ENCODE measurements at regions not wholly inside any gene's neighbourhood (a gene's known extent, or its start where the extent isn't known, plus 50 kb on each side); places are given as distances from the start of the nearest gene placed in this dataset.
"Not testable (repeated sequence)": the region's sequence is repeated elsewhere in the genome, so short reads cannot be mapped to it uniquely, and the experiment has no call there.

DNA sequence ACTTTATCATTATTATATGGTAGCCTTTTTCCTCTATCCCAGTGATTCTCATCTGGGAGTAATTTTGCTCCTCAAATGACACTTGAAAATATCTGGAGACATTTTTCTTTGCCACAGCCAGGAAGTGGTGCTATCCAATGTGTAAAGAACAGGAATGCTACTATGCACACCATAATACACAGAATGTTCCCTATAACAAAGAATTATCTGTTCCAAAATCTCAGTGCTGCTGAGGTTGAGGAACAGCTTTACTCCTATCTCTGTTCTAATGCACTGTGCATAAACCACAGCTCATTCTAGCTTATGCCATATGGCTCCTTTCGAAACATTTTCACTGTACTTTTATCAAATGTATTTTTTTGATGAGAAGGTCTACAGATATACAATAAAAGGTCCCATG is 1231.2 kb upstream of the CELF4 start:
- H3K4me1 ChIP-seq, result no peaks in the 10 kb centered on the region
- TF ChIP-seq, protein P1, sequence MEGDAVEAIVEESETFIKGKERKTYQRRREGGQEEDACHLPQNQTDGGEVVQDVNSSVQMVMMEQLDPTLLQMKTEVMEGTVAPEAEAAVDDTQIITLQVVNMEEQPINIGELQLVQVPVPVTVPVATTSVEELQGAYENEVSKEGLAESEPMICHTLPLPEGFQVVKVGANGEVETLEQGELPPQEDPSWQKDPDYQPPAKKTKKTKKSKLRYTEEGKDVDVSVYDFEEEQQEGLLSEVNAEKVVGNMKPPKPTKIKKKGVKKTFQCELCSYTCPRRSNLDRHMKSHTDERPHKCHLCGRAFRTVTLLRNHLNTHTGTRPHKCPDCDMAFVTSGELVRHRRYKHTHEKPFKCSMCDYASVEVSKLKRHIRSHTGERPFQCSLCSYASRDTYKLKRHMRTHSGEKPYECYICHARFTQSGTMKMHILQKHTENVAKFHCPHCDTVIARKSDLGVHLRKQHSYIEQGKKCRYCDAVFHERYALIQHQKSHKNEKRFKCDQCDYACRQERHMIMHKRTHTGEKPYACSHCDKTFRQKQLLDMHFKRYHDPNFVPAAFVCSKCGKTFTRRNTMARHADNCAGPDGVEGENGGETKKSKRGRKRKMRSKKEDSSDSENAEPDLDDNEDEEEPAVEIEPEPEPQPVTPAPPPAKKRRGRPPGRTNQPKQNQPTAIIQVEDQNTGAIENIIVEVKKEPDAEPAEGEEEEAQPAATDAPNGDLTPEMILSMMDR (IDR thresholded peaks at IDR 0.05), result no peak
- H3K9me3 ChIP-seq, result no peaks in the 10 kb centered on the region
- intact Hi-C loops (cut with DNase I), result no loop called here
- H3K36me3 ChIP-seq, result no peaks in the 10 kb centered on the region
- H3K27me3 ChIP-seq (ENCODE audit: low read depth), result no peaks in the 10 kb centered on the region
- ATAC-seq (no peak), DNase-seq (no peak)
- no peak overlapping the region for H3K4me3 ChIP-seq
- no peak overlapping the region for H3K27ac ChIP-seq

DNA sequence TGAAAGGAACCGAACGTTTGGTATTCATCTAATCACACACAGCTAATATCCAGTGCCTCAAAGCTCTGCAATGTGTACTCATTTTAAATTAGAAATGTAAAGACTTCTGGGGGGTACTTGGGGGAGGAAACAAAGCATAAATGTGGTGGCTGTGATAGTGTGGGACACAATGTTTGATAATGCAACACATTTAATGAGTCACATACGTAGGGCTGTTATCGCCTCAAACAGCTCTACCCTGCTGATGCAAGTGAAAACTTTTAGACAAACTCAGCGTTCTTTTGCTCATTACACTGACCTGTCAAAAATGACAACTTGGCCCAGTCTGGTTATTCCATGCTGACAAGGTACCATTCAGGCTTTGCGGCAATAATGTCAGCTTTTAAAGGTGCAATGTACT is 1227.1 kb upstream of the CELF4 start:
- TF ChIP-seq, protein P1 (IDR thresholded peaks at IDR 0.05), result no peak
- Histone ChIP-seq H3K4me3 (no peak overlapping the region), H3K4me1 (no peaks in the 10 kb centered on the region), H3K27ac (no peak overlapping the region), H3K27me3 (ENCODE audit: low read depth) (no peaks in the 10 kb centered on the region), H3K9me3 (no peaks in the 10 kb centered on the region), H3K36me3 (no peaks in the 10 kb centered on the region)
- DNase-seq (no peak), ATAC-seq (no peak)
- intact Hi-C loops (cut with DNase I), result no loop called here

DNA sequence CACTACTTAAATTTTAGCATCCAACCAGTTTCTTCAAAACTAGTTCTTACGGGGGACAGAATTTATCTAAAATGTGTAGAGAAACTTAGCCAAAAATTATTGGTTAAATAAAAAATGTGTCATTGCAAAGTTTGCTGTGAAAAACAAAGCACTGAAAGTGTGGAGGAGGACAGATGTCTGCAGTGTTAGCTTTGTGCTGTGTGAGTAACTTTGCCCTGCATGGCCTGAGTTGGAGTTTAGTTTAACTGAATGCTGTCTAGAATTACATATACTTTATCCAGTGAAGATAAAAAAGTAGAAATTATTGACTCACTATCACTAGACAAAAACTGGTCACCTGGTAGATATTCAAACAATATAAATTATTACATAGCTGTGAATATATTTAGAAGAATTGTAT is 1225.2 kb upstream of the CELF4 start:
- intact Hi-C loops (cut with DNase I), result no loop called here
- ATAC-seq, result no peak
- TF ChIP-seq, protein P1 (IDR thresholded peaks at IDR 0.05), result no peak
- no peak for DNase-seq
- Histone ChIP-seq H3K4me3 (no peak overlapping the region), H3K27me3 (ENCODE audit: low read depth) (no peaks in the 10 kb centered on the region), H3K36me3 (no peaks in the 10 kb centered on the region), H3K27ac (no peak overlapping the region), H3K4me1 (no peaks in the 10 kb centered on the region), H3K9me3 (no peaks in the 10 kb centered on the region)

DNA sequence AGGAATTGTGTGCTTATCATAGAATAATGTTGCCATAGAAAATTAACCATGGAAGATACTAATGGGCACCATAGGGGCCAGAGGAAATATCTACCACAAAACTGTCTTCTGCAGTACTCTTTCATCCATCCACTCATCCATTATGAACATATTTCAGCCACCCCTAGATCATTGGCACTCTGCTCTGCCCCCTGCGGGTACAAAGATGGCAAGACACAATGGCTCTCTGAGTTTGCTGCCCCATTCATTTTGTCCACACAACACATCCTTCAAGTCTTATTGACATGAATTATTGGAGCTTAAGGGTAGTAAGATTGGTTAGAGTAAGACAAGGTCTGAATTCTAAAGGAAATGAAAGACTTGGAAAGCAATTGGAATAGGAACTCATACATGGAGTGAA is 1224.7 kb upstream of the CELF4 start:
- TF ChIP-seq, protein P1 (IDR thresholded peaks at IDR 0.05), result no peak
- intact Hi-C loops (cut with DNase I), result no loop called here
- Histone ChIP-seq H3K36me3 (no peaks in the 10 kb centered on the region), H3K4me1 (no peaks in the 10 kb centered on the region), H3K4me3 (no peak overlapping the region), H3K27ac (no peak overlapping the region), H3K9me3 (no peaks in the 10 kb centered on the region), H3K27me3 (ENCODE audit: low read depth) (no peaks in the 10 kb centered on the region)
- ATAC-seq (no peak), DNase-seq (no peak)

DNA sequence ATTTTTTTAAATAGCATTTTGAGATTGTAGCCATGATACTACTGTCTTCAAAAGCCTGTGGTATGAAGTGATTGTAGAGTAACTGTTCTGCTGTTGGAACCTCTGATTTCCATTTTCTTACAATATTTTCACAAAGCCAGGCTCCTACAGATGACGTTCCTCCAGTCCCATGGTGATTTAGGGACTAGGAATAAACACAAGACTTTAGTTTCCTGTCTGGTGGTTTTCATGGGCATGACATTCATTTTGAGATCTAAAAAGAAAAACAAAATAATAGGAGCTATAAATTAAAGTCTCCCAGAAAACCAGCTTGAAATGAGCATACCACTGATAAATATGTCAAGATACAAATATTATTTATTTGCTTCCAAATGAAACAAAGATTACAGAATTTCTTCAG is 1223.5 kb upstream of the CELF4 start:
- TF ChIP-seq, protein P1 (IDR thresholded peaks at IDR 0.05), result no peak
- no peaks in the 10 kb centered on the region for H3K4me1 ChIP-seq
- no peak overlapping the region for H3K4me3 ChIP-seq
- no peak for ATAC-seq
- intact Hi-C loops (cut with DNase I), result no loop called here
- no peak overlapping the region for H3K27ac ChIP-seq
- DNase-seq, result no peak
- H3K27me3 ChIP-seq (ENCODE audit: low read depth), result no peaks in the 10 kb centered on the region
- H3K36me3 ChIP-seq, result no peaks in the 10 kb centered on the region
- no peaks in the 10 kb centered on the region for H3K9me3 ChIP-seq

DNA sequence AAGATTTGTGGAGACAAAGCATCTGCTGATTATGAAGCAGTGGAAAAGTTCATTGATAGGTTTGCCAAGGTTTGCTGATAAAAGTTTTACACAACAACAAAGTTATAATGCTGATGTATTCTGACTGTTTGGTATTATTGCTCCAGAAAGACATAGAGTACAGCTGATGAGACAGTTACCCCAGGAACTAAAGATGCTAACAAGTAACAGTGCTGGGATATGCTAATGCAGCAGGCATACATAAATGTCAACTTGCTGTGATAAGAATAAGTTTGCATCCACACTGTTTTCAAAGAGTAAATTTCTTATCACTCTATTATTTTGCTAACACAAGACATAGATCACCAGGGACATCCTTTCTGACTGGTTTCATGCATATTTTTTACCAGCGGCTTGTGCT is 1221.3 kb upstream of the CELF4 start:
- Histone ChIP-seq H3K27ac (no peak overlapping the region), H3K4me1 (no peaks in the 10 kb centered on the region), H3K4me3 (no peak overlapping the region), H3K27me3 (ENCODE audit: low read depth) (no peaks in the 10 kb centered on the region), H3K9me3 (no peaks in the 10 kb centered on the region), H3K36me3 (no peaks in the 10 kb centered on the region)
- intact Hi-C loops (cut with DNase I), result no loop called here
- DNase-seq, result no peak
- TF ChIP-seq, protein P1 (IDR thresholded peaks at IDR 0.05), result no peak
- ATAC-seq, result no peak

DNA sequence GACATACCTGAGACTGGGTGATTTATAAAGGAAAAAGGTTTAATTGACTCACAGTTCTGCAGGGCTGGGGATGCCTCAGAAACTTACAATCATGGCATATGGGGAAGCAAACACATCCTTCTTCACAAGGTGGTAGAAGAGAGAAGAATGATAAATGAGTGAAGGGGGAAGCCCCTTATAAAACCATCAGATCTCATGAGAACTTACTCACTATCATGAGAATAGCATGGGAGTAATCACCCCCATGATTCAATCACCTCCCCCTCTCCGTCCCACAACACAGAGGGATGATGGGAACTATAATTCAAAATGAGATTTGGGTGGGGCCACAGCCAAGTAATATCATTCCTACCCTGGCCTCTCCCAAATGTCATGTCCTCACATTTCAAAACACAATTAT is 1206.0 kb upstream of the CELF4 start:
- H3K9me3 ChIP-seq; ATAC-seq; intact Hi-C loops (cut with DNase I); H3K4me3 ChIP-seq; H3K4me1 ChIP-seq; H3K27me3 ChIP-seq (ENCODE audit: low read depth); H3K27ac ChIP-seq; H3K36me3 ChIP-seq; DNase-seq: not testable (repeated sequence)
